ENCODE measurements at regions not wholly inside any gene's neighbourhood (a gene's known extent, or its start where the extent isn't known, plus 50 kb on each side); places are given as distances from the start of the nearest gene placed in this dataset.

DNA sequence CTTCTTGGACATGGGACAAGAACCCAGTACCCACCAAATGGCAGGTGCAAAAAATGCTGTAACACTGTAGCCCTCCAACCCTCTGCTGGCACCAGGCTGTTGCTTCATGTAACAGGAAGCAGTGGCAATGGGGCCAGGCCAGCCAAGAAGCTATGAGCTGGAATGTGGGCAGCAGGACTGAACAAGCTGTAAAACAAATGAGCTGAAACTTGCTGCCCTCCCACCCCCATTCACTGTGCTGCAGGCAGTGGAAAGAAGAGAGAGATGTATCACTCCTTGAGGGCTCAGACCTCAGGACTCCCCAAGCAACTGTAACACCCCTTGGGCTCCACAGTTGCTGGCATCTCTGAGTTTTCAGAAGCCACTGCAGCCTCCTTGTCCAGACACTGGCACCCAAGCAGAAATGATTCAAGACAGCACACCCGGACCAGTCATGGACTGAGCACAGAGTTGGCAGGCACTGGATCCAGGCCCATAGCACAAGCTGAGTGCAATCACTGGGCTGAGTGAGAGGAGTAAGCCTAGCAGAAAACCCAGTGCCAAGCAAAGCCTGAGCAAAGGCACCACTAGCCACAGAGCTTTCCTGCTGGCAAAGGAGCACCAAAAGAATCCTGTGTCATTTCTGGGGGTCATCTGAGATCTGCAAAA is 321.4 kb upstream of the CXADR start:
- TF ChIP-seq POLR2AphosphoS5 (IDR thresholded peaks at IDR 0.05; ENCODE audit: low read depth, low read length) (no peak), POLR2A (IDR thresholded peaks at IDR 0.05; ENCODE audit: low read depth, low read length) (no peak), TAF1 (IDR thresholded peaks at IDR 0.05; ENCODE audit: low read depth, low read length) (no peak)
